ENCODE measurements at regions not wholly inside any gene's neighbourhood (a gene's known extent, or its start where the extent isn't known, plus 50 kb on each side); places are given as distances from the start of the nearest gene placed in this dataset.
"Not testable (repeated sequence)": the region's sequence is repeated elsewhere in the genome, so short reads cannot be mapped to it uniquely, and the experiment has no call there.

DNA sequence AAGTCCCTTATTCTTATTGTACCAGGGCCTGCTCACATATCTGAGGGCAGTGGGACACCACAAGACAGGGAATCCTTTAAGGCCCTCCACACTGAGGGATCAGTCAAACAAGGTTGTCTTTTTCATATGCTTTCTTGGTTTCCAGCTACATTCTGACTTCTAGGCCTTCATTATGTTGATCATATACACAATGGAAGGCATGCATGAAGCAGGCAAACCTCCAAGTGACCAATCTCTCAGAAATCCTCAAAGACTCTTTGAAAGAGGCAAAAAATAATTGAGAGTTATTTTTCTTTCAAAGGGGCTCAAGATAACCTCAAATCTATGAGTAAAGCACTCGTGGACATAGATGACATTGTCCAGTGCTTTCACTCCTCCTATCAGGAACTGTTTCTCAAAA, 1195.9 kb upstream of the ACO1 start:
- Histone ChIP-seq H3K9me3 (no peaks in the 10 kb centered on the region), H3K27ac (no peak overlapping the region), H3K36me3 (no peaks in the 10 kb centered on the region), H3K27me3 (no peaks in the 10 kb centered on the region), H3K4me1 (ENCODE audit: insufficient read depth) (no peaks in the 10 kb centered on the region), H3K4me3 (no peak overlapping the region)
- no peak for DNase-seq
- no peak for TF ChIP-seq EP300 (IDR thresholded peaks at IDR 0.05)
- no peak for TF ChIP-seq POLR2A (IDR thresholded peaks at IDR 0.05)
- TF ChIP-seq, protein P1, sequence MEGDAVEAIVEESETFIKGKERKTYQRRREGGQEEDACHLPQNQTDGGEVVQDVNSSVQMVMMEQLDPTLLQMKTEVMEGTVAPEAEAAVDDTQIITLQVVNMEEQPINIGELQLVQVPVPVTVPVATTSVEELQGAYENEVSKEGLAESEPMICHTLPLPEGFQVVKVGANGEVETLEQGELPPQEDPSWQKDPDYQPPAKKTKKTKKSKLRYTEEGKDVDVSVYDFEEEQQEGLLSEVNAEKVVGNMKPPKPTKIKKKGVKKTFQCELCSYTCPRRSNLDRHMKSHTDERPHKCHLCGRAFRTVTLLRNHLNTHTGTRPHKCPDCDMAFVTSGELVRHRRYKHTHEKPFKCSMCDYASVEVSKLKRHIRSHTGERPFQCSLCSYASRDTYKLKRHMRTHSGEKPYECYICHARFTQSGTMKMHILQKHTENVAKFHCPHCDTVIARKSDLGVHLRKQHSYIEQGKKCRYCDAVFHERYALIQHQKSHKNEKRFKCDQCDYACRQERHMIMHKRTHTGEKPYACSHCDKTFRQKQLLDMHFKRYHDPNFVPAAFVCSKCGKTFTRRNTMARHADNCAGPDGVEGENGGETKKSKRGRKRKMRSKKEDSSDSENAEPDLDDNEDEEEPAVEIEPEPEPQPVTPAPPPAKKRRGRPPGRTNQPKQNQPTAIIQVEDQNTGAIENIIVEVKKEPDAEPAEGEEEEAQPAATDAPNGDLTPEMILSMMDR (IDR thresholded peaks at IDR 0.05) = no peak
- WGBS, 3 donors = 15 to 38% (median 29%) methylated on average over 1 of the region's 1 CpG
- intact Hi-C loops (cut with DNase I) = no loop called here

- Histone ChIP-seq H3K9me3 (no peaks in the 10 kb centered on the region), H3K4me1 (ENCODE audit: insufficient read depth) (no peaks in the 10 kb centered on the region), H3K27ac (no peak overlapping the region), H3K27me3 (no peaks in the 10 kb centered on the region), H3K4me3 (no peak overlapping the region), H3K36me3 (no peaks in the 10 kb centered on the region)
- DNase-seq = no peak
- TF ChIP-seq EP300 (IDR thresholded peaks at IDR 0.05) (no peak), POLR2A (IDR thresholded peaks at IDR 0.05) (no peak)
- TF ChIP-seq, protein P1 (IDR thresholded peaks at IDR 0.05) = no peak
- intact Hi-C loops (cut with DNase I) = no loop called here
- 80 to 89% (median 84%) methylated on average over 9 of the region's 9 CpGs for WGBS, 3 donors
Observed at GRCh38 chr9:31210978-31211570, 1173.4 kb upstream of the ACO1 start.

DNA sequence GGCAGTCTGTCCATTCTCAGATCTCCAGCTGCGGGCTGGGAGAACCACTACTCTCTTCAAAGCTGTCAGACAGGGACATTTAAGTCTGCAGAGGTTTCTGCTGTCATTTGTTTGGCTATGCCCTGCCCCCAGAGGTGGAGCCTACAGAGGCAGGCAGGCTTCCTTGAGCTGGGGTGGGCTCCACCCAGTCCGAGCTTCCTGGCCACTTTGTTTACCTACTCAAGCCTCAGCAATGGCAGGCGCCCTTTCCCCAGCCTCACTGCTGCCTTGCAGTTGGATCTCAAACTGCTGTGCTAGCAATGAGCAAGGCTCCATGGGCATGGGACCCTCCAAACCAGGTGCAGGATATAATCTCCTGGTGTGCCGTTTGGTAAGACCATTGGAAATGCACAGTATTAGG, 1154.5 kb upstream of the ACO1 start:
- H3K36me3 ChIP-seq; H3K4me1 ChIP-seq (ENCODE audit: insufficient read depth); H3K27me3 ChIP-seq; intact Hi-C loops (cut with DNase I); H3K9me3 ChIP-seq; DNase-seq; H3K27ac ChIP-seq; H3K4me3 ChIP-seq: not testable (repeated sequence)
- 67 to 82% (median 81%) methylated on average over 4 of the region's 4 CpGs for WGBS, 3 donors

GRCh38 chr9:31232485-31232884, 1152.0 kb upstream of the ACO1 start:
- Histone ChIP-seq H3K36me3 (no peaks in the 10 kb centered on the region), H3K4me3 (no peak overlapping the region), H3K9me3 (no peaks in the 10 kb centered on the region), H3K27ac (no peak overlapping the region), H3K27me3 (no peaks in the 10 kb centered on the region), H3K4me1 (ENCODE audit: insufficient read depth) (no peaks in the 10 kb centered on the region)
- DNase-seq = no peak
- no peak for TF ChIP-seq EP300 (IDR thresholded peaks at IDR 0.05)
- no peak for TF ChIP-seq POLR2A (IDR thresholded peaks at IDR 0.05)
- TF ChIP-seq, protein P1 (IDR thresholded peaks at IDR 0.05) = no peak
- intact Hi-C loops (cut with DNase I) = no loop called here
- WGBS, 3 donors = 83 to 89% (median 87%) methylated on average over 3 of the region's 3 CpGs

DNA sequence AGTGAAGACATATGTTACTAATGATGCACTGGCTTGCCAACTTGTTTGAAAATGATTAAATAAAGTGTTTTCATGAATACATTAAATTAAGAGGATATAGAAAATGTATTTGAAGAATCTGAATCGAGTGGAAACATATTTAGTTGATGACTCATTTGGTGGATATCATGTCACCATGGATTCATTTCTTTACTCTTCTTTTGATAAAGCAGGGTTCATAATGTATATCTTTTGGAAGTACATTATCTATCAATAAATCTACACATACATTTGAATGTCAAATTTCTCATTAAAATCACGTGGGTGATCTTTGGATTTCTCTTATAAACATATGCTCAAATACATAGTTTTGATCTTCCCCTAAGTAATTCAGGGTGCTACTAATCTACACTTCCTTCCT, 1148.1 kb upstream of the ACO1 start:
- WGBS, 3 donors = 28 to 52% (median 47%) methylated on average over 2 of the region's 2 CpGs
- Histone ChIP-seq H3K4me1 (ENCODE audit: insufficient read depth) (no peaks in the 10 kb centered on the region), H3K9me3 (no peaks in the 10 kb centered on the region), H3K4me3 (no peak overlapping the region), H3K27me3 (no peaks in the 10 kb centered on the region), H3K36me3 (no peaks in the 10 kb centered on the region), H3K27ac (no peak overlapping the region)
- intact Hi-C loops (cut with DNase I) = no loop called here
- TF ChIP-seq, protein P1 (IDR thresholded peaks at IDR 0.05) = no peak
- no peak for TF ChIP-seq EP300 (IDR thresholded peaks at IDR 0.05)
- no peak for TF ChIP-seq POLR2A (IDR thresholded peaks at IDR 0.05)
- no peak for DNase-seq

Data from ovary (tissue), 7 donors.